Upper lobe of left lung (tissue), 4 donors: ENCODE measurements at regions not wholly inside any gene's neighbourhood (a gene's known extent, or its start where the extent isn't known, plus 50 kb on each side); places are given as distances from the start of the nearest gene placed in this dataset.

Experiments
- POLR2A ChIP-seq, 4 donors: fragments of 450-650 bp; IDR thresholded peaks; one replicate each; pipeline ENCODE4 v1.5.1; 2016 to 2017; ENCODE audit warnings: antibody characterized with exemption in 4 of 4, mild to moderate bottlenecking in 2 of 4
- TF ChIP-seq, protein P1 (sequence below), 6 experiments: fragments of 450-650 bp in 4 of 6; fragments of 200-600 bp in 2 of 6; sonication (generic) in 2 of 6; IDR thresholded peaks; one replicate each; pipeline ENCODE4 v1.5.1; 2016 to 2019; ENCODE audit warnings: antibody characterized with exemption in 6 of 6

DNA sequence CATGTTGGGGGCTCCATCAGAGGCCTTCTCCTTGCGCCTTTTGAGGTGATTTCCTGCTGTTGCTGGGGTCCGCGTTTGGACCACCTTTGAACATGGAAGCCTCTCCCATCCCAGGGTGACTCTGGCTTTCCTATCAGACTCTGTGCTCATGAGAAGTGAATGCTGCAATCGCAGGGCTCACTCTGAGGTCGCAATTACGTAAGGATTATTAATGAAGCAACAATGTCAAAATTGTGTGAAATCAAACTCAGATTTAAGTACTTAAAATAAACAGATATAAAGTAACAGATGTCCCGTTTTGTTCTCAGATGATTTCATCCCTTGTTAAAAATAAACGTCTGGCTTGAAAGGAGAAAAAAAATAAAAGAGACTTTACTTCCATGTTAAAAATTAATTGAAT lies 634.2 kb downstream of the BNC2 start:
- TF ChIP-seq, protein P1, sequence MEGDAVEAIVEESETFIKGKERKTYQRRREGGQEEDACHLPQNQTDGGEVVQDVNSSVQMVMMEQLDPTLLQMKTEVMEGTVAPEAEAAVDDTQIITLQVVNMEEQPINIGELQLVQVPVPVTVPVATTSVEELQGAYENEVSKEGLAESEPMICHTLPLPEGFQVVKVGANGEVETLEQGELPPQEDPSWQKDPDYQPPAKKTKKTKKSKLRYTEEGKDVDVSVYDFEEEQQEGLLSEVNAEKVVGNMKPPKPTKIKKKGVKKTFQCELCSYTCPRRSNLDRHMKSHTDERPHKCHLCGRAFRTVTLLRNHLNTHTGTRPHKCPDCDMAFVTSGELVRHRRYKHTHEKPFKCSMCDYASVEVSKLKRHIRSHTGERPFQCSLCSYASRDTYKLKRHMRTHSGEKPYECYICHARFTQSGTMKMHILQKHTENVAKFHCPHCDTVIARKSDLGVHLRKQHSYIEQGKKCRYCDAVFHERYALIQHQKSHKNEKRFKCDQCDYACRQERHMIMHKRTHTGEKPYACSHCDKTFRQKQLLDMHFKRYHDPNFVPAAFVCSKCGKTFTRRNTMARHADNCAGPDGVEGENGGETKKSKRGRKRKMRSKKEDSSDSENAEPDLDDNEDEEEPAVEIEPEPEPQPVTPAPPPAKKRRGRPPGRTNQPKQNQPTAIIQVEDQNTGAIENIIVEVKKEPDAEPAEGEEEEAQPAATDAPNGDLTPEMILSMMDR (IDR thresholded peaks at IDR 0.05): no peak
- TF ChIP-seq POLR2A (IDR thresholded peaks at IDR 0.05): no peak
